DND-41 (cell line): ENCODE measurements at regions not wholly inside any gene's neighbourhood (a gene's known extent, or its start where the extent isn't known, plus 50 kb on each side); places are given as distances from the start of the nearest gene placed in this dataset.

Experiments
- CTCF ChIP-seq: IDR thresholded peaks from 2 replicates; pipeline ENCODE4 v1.5.1; 2012; ENCODE audit warnings: borderline replicate concordance, low read length, moderate library complexity, mild to moderate bottlenecking; ENCODE audit not compliant: poor library complexity, severe bottlenecking; ENCODE audit errors: extremely low read depth
- EZH2 ChIP-seq: IDR thresholded peaks from 3 replicates; pipeline ENCODE4 v1.6.1; 2012; ENCODE audit warnings: borderline replicate concordance, low read depth, mild to moderate bottlenecking, moderate library complexity, low read length, inconsistent platforms; ENCODE audit not compliant: severe bottlenecking

DNA sequence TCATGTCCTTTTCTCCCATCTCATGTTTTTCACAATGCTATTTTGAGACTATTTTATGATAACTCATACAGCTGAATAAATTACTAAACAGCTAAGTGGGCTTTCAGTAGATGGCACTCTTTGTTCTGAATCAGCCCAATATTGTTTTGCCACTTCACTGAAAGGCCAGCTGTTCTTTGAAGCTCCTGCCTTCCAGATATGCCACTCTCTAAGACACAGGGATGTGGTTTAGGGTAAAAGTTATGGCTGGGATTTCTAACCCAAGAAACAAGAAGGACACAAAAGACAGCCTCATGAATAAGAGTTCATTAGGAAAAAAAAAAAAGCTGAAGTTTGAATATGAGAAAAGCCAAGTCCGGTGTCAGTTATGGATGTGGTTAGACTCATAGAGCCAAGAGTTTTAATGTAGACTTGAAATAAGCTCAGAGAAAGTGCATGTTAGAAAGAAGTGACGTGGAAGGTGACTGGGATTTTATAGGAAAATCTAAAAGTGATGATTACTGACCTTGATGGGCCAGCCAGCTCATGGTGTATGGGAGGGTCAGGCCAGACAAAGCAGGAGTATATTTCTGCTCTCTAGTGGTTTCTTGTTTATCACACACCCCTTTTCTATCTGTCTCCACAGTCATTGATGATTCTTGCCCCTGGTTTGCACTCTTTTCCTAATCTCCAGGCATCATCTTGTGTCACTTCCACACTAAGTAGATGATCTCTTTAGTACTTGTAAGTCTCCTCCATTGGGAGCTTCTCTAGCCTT is 488.5 kb downstream of the NR2F1-AS1 start:
- no peak for TF ChIP-seq CTCF
- TF ChIP-seq EZH2: no peak
